B cell (primary cell): ENCODE measurements at regions not wholly inside any gene's neighbourhood (a gene's known extent, or its start where the extent isn't known, plus 50 kb on each side); places are given as distances from the start of the nearest gene placed in this dataset.

Experiments
- EZH2 ChIP-seq: IDR thresholded peaks from 2 replicates; pipeline ENCODE4 v1.6.1; 2012; ENCODE audit warnings: borderline replicate concordance, low read depth, mild to moderate bottlenecking, moderate library complexity, low read length; ENCODE audit not compliant: insufficient read depth, poor library complexity, severe bottlenecking
- TF ChIP-seq, protein P1 (sequence below): fragments of 200-600 bp; IDR thresholded peaks from one replicate; pipeline ENCODE4 v1.8.0; 2022; ENCODE audit warnings: antibody characterized with exemption, mild to moderate bottlenecking

- TF ChIP-seq, protein P1, sequence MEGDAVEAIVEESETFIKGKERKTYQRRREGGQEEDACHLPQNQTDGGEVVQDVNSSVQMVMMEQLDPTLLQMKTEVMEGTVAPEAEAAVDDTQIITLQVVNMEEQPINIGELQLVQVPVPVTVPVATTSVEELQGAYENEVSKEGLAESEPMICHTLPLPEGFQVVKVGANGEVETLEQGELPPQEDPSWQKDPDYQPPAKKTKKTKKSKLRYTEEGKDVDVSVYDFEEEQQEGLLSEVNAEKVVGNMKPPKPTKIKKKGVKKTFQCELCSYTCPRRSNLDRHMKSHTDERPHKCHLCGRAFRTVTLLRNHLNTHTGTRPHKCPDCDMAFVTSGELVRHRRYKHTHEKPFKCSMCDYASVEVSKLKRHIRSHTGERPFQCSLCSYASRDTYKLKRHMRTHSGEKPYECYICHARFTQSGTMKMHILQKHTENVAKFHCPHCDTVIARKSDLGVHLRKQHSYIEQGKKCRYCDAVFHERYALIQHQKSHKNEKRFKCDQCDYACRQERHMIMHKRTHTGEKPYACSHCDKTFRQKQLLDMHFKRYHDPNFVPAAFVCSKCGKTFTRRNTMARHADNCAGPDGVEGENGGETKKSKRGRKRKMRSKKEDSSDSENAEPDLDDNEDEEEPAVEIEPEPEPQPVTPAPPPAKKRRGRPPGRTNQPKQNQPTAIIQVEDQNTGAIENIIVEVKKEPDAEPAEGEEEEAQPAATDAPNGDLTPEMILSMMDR, result no peak
- TF ChIP-seq EZH2, result no peak
Measured at GRCh38 chr18:11271954-11272353, 122.6 kb upstream of the PIEZO2 start.
